ENCODE measurements at regions not wholly inside any gene's neighbourhood (a gene's known extent, or its start where the extent isn't known, plus 50 kb on each side); places are given as distances from the start of the nearest gene placed in this dataset.

GRCh38 chr3:162072656-162073164 is 576.1 kb downstream of the OTOL1 start:
- H3K79me2 ChIP-seq (ENCODE audit: insufficient read depth, low read length), result no peaks in the 10 kb centered on the region
- H3K4me2 ChIP-seq (ENCODE audit: low read length), result no peak overlapping the region
- no peaks in the 10 kb centered on the region for H3K4me1 ChIP-seq (ENCODE audit: control insufficient read depth in 1 of 2, insufficient read depth in 2 of 2, low read length in 2 of 2)
- ChIA-PET CTCF (no interaction called here), RAD21 (ENCODE audit: low non-redundant PET in 1 of 2, low total read pairs in 2 of 2, uncharacterized antibody in 2 of 2, unreplicated experiment in 2 of 2) (no interaction called here), POLR2A (no interaction called here)
- no peaks in the 10 kb centered on the region for H3K36me3 ChIP-seq (ENCODE audit: control insufficient read depth in 1 of 2, insufficient read depth in 2 of 2, low read length in 2 of 2)
- H3K27ac ChIP-seq (ENCODE audit: low read depth, low read length), result no peak overlapping the region
- no peaks in the 10 kb centered on the region for H3K9me2 ChIP-seq (ENCODE audit: insufficient read depth)
- no peaks in the 10 kb centered on the region for H4K20me1 ChIP-seq (ENCODE audit: insufficient read depth)
- ATAC-seq (no peak), DNase-seq (ENCODE audit: low read depth, low spot score) (no peak)
- H3K4me3 ChIP-seq (replicated peaks in 1 of 2; ENCODE audit: low read depth in 1 of 2, low read length in 2 of 2), result no peak overlapping the region
- H3K9ac ChIP-seq (ENCODE audit: low read length), result no peak overlapping the region
- no peak overlapping the region for H2AFZ ChIP-seq (ENCODE audit: low read depth, low read length, poor library complexity, severe bottlenecking)
- H3K9me3 ChIP-seq (ENCODE audit: control insufficient read depth in 1 of 2, insufficient read depth in 1 of 2, low read depth in 1 of 2, low read length in 2 of 2), result no peaks in the 10 kb centered on the region
- intact Hi-C loops (cut with micrococcal nuclease), result no loop called here
- H3K27me3 ChIP-seq (ENCODE audit: insufficient read depth, low read length), result no peaks in the 10 kb centered on the region
- no TSS peak for BruUV-seq (replicated peaks)
- TF ChIP-seq EZH2 (IDR thresholded peaks at IDR 0.05) (no peak), ZBTB33 (IDR thresholded peaks at IDR 0.05; ENCODE audit: extremely low read depth, insufficient replicate concordance, low read length) (no peak), POLR2A (IDR thresholded peaks at IDR 0.05; ENCODE audit: borderline replicate concordance, extremely low read depth, insufficient read depth, insufficient read length) (no peak), ELF1 (IDR thresholded peaks at IDR 0.05; ENCODE audit: borderline replicate concordance, low read depth) (no peak), RAD21 (IDR thresholded peaks at IDR 0.05; ENCODE audit: low read depth) (no peak), CEBPB (IDR thresholded peaks at IDR 0.05; ENCODE audit: low read depth) (no peak), CTCF (IDR thresholded peaks at IDR 0.05 in 2 of 3, conservative IDR thresholded peaks at IDR 0.05 in 1 of 3; ENCODE audit: borderline replicate concordance in 1 of 3, insufficient read depth in 1 of 3, low read depth in 2 of 3, low read length in 2 of 3) (no peak), EGR1 (IDR thresholded peaks at IDR 0.05; ENCODE audit: low read depth) (no peak), SIN3A (IDR thresholded peaks at IDR 0.05; ENCODE audit: low read depth) (no peak), ZNF274 (IDR thresholded peaks at IDR 0.05; ENCODE audit: low read depth, low read length) (no peak), YY1 (IDR thresholded peaks at IDR 0.05; ENCODE audit: extremely low read depth, insufficient replicate concordance, low read depth, low read length) (no peak), ZFX (IDR thresholded peaks at IDR 0.05) (no peak)

Data from HCT116 (cell line).